HUES64 (cell line): ENCODE measurements at regions not wholly inside any gene's neighbourhood (a gene's known extent, or its start where the extent isn't known, plus 50 kb on each side); places are given as distances from the start of the nearest gene placed in this dataset.

Experiments used
- H3K27ac ChIP-seq: 2 replicates; pipeline ENCODE4 v1.7.0; 2013; ENCODE audit warnings: low read depth, low read length, inconsistent platforms
- H3K27me3 ChIP-seq: 2 replicates; pipeline ENCODE4 v1.6.1; 2013; ENCODE audit warnings: mild to moderate bottlenecking, low read length; ENCODE audit not compliant: insufficient read depth
- H3K36me3 ChIP-seq: 2 replicates; pipeline ENCODE4 v1.6.1; 2013; ENCODE audit warnings: mild to moderate bottlenecking, low read length; ENCODE audit not compliant: insufficient read depth
- H3K4me1 ChIP-seq: 2 replicates; pipeline ENCODE4 v1.6.1; 2013; ENCODE audit warnings: mild to moderate bottlenecking, low read length, moderate library complexity; ENCODE audit not compliant: insufficient read depth
- H3K4me3 ChIP-seq: 2 replicates; pipeline ENCODE4 v1.5.1; 2013; ENCODE audit warnings: mild to moderate bottlenecking, low read length, moderate library complexity
- H3K9ac ChIP-seq: 2 replicates; pipeline ENCODE4 v1.6.1; 2013; ENCODE audit warnings: mild to moderate bottlenecking, low read depth, low read length
- H3K9me3 ChIP-seq: 2 replicates; pipeline ENCODE4 v1.6.1; 2013; ENCODE audit warnings: low read depth, low read length; ENCODE audit not compliant: insufficient read depth
- WGBS: fragments of 150-250, 120-280 bp; methylation state at CpG from one replicate; pipeline ENCODE4 v1.1.7; 2013; ENCODE audit warnings: missing lambda C conversion rate; 5-methylcytosine and 5-hydroxymethylcytosine counted together

- H3K9ac ChIP-seq, result no peak overlapping the region
- 89% methylated on average over 5 of the region's 6 CpGs for WGBS
- H3K27ac ChIP-seq, result no peak overlapping the region
- H3K27me3 ChIP-seq, result no peaks in the 10 kb centered on the region
- H3K4me1 ChIP-seq, result no peaks in the 10 kb centered on the region
- H3K36me3 ChIP-seq, result no peaks in the 10 kb centered on the region
- no peak overlapping the region for H3K4me3 ChIP-seq
- peaks cover 6% of the 10 kb centered on the region; the same call in 1 of the 2 replicates for H3K9me3 ChIP-seq
Measured at GRCh38 chr3:53956586-53956985, 64.9 kb upstream of the SELENOK start.

- Histone ChIP-seq H3K27me3 (no peaks in the 10 kb centered on the region), H3K4me1 (no peaks in the 10 kb centered on the region), H3K36me3 (no peaks in the 10 kb centered on the region), H3K9ac (no peak overlapping the region), H3K27ac (no peak overlapping the region), H3K4me3 (no peak overlapping the region), H3K9me3 (peaks cover 19% of the 10 kb centered on the region)
- WGBS, result no CpG with 5 or more reads among the region's 2 CpGs
Measured at GRCh38 chr3:53949541-53949940, 57.9 kb upstream of the SELENOK start.

GRCh38 chr3:53948174-53948573 lies 56.5 kb upstream of the SELENOK start:
- Histone ChIP-seq H3K27me3 (no peaks in the 10 kb centered on the region), H3K4me3 (no peak overlapping the region), H3K36me3 (no peaks in the 10 kb centered on the region), H3K4me1 (no peaks in the 10 kb centered on the region), H3K27ac (no peak overlapping the region), H3K9me3 (peaks cover 19% of the 10 kb centered on the region), H3K9ac (no peak overlapping the region)
- 94% methylated on average over 1 of the region's 1 CpG for WGBS

GRCh38 chr3:53944028-53944427 lies 52.4 kb upstream of the SELENOK start:
- H3K27ac ChIP-seq, result no peak overlapping the region
- H3K36me3 ChIP-seq, result no peaks in the 10 kb centered on the region

GRCh38 chr3:53941950-53942349 lies 50.3 kb upstream of the SELENOK start:
- H3K27me3 ChIP-seq, result no peaks in the 10 kb centered on the region
- no peaks in the 10 kb centered on the region for H3K36me3 ChIP-seq
- H3K4me3 ChIP-seq, result no peak overlapping the region
- H3K27ac ChIP-seq, result no peak overlapping the region
- 52% methylated on average over 2 of the region's 5 CpGs for WGBS
- no peaks in the 10 kb centered on the region for H3K4me1 ChIP-seq
- no peak overlapping the region for H3K9ac ChIP-seq
- peaks cover 9% of the 10 kb centered on the region; the same call in 1 of the 2 replicates for H3K9me3 ChIP-seq

More at GRCh38 chr3:53944028-53944427, 52.4 kb upstream of the SELENOK start:
- no peaks in the 10 kb centered on the region for H3K27me3 ChIP-seq
- no peaks in the 10 kb centered on the region for H3K4me1 ChIP-seq
- 92% methylated on average over 3 of the region's 3 CpGs for WGBS
- peaks cover 19% of the 10 kb centered on the region for H3K9me3 ChIP-seq
- no peak overlapping the region for H3K9ac ChIP-seq
- H3K4me3 ChIP-seq, result no peak overlapping the region
